A549 (cell line): ENCODE measurements at regions not wholly inside any gene's neighbourhood (a gene's known extent, or its start where the extent isn't known, plus 50 kb on each side); places are given as distances from the start of the nearest gene placed in this dataset.

Experiments
- GATA3 ChIP-seq: IDR thresholded peaks from 2 replicates; pipeline ENCODE4 v1.6.1; 2012; ENCODE audit warnings: borderline replicate concordance
- JUNB ChIP-seq: fragments of >200 bp; sonication (Bioruptor Twin); formaldehyde crosslinking; IDR thresholded peaks from 2 replicates; pipeline ENCODE4 v1.6.1; 2016
- MYC ChIP-seq: IDR thresholded peaks from 2 replicates; pipeline ENCODE4 v1.6.1; 2012; ENCODE audit warnings: mild to moderate bottlenecking, inconsistent platforms, low read length, improper control_type of control experiment, borderline replicate concordance
- NR3C1 ChIP-seq: fragments of >200 bp; sonication (Bioruptor Twin); formaldehyde crosslinking; IDR thresholded peaks from 3 replicates; pipeline ENCODE4 v1.6.1; 2017
- POLR2A ChIP-seq: IDR thresholded peaks from 2 replicates; pipeline ENCODE4 v1.6.1; 2012; ENCODE audit warnings: mild to moderate bottlenecking, low read length
- RAD21 ChIP-seq, 2 experiments: fragments of >200 bp in 1 of 2; sonication (Bioruptor Twin) in 1 of 2; formaldehyde crosslinking in 1 of 2; IDR thresholded peaks in 1 of 2; conservative IDR thresholded peaks in 1 of 2; 2 replicates in 1 of 2; 3 replicates in 1 of 2; pipeline ENCODE4 v1.6.1; 2012 to 2018; ENCODE audit warnings: inconsistent platforms in 1 of 2
- TP53 ChIP-seq: fragments of 250-450 bp; sonication (Bioruptor Pico); IDR thresholded peaks from 2 replicates; pipeline ENCODE4 v1.5.0; 2021; ENCODE audit warnings: mild to moderate bottlenecking, moderate library complexity
- TF ChIP-seq, protein P1 (sequence below): fragments of >200 bp; sonication (Bioruptor Twin); formaldehyde crosslinking; IDR thresholded peaks from 3 replicates; pipeline ENCODE4 v1.5.1; 2016
- TF ChIP-seq, protein P2 (sequence below): fragments of 150-350 bp; IDR thresholded peaks from 2 replicates; pipeline ENCODE4 v1.6.1; 2014; ENCODE audit warnings: low read depth, mild to moderate bottlenecking, low read length

DNA sequence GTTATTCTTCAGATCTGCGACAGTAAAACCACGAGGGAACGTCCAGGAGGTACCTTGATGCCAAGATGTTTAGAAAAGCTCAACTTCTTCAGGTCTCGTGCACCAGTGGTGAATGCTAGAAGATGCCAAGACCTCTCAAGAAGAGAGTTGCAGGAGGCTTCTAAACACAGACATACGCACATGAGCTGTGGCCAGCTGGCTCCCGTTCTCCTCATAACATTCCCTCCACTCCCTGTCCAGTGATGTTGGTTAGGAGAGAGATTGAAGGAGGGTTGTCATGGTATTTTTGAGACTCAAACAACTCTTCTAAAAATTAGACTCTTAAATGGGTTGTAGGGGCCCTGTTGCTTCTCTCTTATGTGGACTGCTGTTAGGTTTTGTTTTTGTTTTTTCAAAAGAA lies 184.3 kb downstream of the QDPR start:
- TF ChIP-seq, protein P1, sequence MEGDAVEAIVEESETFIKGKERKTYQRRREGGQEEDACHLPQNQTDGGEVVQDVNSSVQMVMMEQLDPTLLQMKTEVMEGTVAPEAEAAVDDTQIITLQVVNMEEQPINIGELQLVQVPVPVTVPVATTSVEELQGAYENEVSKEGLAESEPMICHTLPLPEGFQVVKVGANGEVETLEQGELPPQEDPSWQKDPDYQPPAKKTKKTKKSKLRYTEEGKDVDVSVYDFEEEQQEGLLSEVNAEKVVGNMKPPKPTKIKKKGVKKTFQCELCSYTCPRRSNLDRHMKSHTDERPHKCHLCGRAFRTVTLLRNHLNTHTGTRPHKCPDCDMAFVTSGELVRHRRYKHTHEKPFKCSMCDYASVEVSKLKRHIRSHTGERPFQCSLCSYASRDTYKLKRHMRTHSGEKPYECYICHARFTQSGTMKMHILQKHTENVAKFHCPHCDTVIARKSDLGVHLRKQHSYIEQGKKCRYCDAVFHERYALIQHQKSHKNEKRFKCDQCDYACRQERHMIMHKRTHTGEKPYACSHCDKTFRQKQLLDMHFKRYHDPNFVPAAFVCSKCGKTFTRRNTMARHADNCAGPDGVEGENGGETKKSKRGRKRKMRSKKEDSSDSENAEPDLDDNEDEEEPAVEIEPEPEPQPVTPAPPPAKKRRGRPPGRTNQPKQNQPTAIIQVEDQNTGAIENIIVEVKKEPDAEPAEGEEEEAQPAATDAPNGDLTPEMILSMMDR, result no peak
- TF ChIP-seq JUNB (no peak), POLR2A (no peak), GATA3 (no peak), MYC (no peak), NR3C1 (no peak), TP53 (CRISPR knock-in tag) (no peak), RAD21 (conservative IDR thresholded peaks at IDR 0.05 in 1 of 2, IDR thresholded peaks at IDR 0.05 in 1 of 2) (no peak)
- TF ChIP-seq, protein P2, sequence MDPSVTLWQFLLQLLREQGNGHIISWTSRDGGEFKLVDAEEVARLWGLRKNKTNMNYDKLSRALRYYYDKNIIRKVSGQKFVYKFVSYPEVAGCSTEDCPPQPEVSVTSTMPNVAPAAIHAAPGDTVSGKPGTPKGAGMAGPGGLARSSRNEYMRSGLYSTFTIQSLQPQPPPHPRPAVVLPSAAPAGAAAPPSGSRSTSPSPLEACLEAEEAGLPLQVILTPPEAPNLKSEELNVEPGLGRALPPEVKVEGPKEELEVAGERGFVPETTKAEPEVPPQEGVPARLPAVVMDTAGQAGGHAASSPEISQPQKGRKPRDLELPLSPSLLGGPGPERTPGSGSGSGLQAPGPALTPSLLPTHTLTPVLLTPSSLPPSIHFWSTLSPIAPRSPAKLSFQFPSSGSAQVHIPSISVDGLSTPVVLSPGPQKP, result no peak
